ENCODE measurements at regions not wholly inside any gene's neighbourhood (a gene's known extent, or its start where the extent isn't known, plus 50 kb on each side); places are given as distances from the start of the nearest gene placed in this dataset.

- DNase-seq, result no peak
Measured at GRCh38 chr5:123845356-123846100, 333.6 kb downstream of the CSNK1G3 start.

- DNase-seq, result no peak
Measured at GRCh38 chr5:123844873-123845272, 332.9 kb downstream of the CSNK1G3 start.

GRCh38 chr5:123835421-123835820 is 323.4 kb downstream of the CSNK1G3 start:
- no peak for DNase-seq

DNA sequence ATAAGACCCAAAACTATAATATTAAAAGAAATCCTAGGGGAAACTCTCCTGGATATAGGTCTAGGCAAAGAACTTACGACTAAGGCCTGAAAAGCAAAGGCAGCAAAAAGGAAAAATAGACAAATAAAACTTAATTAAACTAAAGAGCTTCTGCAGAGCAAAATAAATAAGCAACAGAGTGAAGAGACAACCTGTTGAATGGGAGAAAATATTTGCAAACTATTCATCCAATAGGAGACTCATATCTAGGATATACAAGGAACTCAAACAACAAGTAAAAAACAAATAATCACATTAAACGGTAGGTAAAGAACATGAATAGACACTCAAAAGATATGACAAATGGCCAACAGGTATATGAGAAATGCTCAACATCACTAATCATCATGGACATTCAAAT is 318.6 kb downstream of the CSNK1G3 start:
- no peak for DNase-seq

DNA sequence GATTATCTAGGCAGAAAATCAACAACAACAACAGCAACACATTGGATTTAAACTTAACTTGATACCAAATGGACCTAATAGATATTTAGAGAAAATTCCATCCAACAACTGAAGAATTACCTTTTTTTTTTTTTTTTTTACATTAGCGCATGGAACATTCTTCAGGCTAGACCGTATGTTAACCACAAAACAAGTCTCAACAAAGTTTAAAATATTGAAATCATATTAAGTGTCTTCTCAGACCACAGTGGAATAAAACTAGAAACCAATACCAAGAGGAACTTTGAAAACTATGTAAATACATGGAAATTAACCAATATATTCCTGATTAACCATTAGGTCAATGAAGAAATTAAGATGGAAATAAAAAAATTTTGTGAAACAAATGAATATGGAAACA is 315.8 kb downstream of the CSNK1G3 start:
- no peak for DNase-seq

DNA sequence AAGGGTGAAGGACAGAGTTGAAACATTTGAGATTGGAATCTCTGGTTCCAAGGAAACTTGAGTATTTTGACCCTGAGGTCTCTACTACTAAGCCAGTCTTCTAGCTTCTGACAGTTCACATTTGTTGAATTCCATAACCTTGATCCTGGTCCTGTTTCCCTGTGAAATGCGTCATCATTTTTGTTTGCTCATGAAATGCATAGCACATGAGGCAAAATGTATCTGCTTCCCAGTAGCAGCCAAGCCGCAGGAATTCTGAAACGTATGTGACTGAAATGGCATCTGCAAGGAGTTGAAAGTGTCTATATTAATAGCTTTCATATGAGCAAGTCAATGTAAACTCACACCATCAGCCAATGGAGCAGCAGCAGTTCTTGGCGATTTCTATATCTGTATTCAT is 307.9 kb downstream of the CSNK1G3 start:
- no peak for DNase-seq

DNA sequence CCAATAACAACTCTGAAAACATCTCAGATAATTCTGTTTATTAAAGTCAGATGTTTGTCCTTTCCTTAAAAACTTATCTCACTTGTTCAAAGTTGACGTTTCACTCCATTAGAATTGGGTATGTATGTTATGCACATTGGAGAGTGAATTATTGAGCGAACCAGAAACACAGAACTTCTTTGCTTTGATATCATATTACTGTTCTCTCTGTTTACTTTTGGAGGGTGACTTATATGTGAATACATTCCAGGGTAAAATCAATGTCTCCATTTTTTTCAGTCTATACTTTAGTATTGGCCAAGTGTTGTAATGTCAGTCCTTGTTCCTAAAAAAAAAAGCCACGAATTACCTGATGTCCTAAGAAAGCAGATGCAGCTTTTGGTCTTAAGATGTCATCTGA is 307.4 kb downstream of the CSNK1G3 start:
- no peak for DNase-seq

DNA sequence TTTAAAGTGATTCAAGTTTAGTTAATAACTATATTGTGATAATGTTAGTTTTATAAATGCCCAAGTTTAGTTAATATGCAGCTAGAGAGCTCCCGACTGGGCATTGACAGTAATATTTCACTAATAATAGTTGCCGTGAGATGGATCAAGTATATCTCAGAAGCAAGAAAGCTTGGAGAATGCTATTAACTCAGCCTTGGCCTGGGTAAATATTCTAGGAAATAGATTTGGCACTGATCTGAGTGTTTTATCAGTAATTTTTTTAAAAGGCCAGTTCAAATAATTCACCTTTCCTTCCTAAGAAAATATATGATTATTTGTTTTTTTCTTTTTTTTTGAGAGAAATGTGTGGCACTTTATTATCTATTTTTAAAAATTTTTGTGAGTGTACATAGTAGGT is 305.3 kb downstream of the CSNK1G3 start:
- DNase-seq, result no peak

GRCh38 chr5:123814801-123815470 is 303.0 kb downstream of the CSNK1G3 start:
- DNase-seq, result no peak

DNA sequence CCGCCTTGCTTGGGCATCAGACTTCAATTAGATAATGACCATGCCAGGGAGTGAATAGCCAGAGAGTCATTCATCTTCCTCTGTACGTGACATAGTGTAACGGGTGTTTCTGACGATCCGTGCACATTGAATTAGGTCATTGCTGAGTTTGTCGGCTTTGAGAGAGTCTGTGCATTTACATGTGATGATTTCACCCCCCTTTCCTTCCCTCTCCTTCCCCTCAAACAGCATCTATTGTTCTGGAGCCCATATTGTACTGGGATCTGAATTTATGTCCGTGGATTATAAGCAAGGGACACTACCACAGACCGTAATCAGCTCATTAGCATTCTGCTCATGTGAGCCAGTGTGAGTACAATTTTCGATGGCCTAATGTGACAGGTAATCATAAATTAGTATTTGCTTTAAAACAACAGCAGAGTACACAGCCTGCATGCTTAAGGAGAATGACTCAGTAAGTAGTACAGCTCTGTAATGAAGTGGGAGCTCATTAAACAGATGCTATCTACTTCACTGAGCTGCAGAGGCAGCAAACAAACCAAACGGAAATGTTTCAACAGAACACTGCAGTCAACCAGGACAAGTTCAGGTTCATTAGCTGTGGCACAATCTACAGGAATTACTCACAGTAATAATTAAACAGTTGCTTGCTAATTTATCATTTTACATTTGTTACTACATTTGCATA is 302.1 kb downstream of the CSNK1G3 start:
- no peak for DNase-seq

- DNase-seq, result no peak
Measured at GRCh38 chr5:123813264-123813663, 301.3 kb downstream of the CSNK1G3 start.

DNA sequence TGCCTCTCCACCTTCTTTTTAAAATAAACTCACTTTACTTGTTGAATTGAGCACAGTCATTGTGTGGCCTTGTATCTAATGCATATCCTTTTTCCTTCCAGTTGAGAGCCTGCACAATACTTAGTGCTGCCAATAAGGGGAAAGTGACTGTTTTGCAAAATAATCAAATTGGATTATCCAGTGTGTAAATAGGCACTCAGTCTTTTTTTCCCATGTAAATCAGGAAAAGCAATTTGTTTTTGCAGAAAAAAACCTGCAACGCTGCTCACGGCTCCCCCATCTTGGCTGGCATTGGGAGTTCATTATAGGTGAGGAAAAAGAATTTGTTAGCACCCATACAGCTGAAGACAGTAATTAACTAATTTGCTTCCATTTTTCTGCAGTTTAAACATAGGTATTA is 299.9 kb downstream of the CSNK1G3 start:
- no peak for DNase-seq

- DNase-seq, result no peak
Measured at GRCh38 chr5:123810746-123811340, 298.9 kb downstream of the CSNK1G3 start.

- DNase-seq, result no peak
Measured at GRCh38 chr5:123810253-123810652, 298.3 kb downstream of the CSNK1G3 start.

DNA sequence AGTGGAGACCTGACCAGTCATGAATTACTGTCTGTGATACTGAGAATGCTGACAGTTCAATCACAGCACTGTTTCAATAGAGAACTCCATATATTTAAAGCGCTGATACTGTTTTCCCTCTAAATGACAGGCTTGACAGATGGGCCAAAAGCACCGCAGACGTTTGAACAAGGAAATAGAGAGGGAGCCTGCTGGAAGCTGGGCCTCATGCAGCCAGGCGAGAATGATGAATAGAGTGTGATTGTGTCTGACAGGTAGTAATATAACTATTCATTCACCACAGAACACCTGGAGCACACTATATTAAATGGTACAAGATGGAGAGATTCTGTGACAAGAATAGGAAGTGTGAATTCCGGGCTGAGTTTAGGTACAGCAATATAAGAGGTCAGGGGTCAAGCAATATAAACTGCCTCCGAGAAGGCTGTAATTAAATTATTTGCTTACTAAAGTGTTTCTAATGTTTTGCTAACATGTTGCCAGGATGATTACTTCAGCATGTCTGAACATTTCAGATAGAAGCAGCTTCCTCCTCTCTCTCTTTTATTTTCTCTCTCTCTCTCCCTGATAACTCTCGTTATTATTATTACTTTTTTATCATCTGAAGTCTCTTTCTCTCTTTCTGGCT is 297.7 kb downstream of the CSNK1G3 start:
- DNase-seq, result no peak

- no peak for DNase-seq
Measured at GRCh38 chr5:123808461-123809380, 296.7 kb downstream of the CSNK1G3 start.

GRCh38 chr5:123807177-123807945 is 295.4 kb downstream of the CSNK1G3 start:
- no peak for DNase-seq

GRCh38 chr5:123806644-123807043 is 294.7 kb downstream of the CSNK1G3 start:
- no peak for DNase-seq

DNA sequence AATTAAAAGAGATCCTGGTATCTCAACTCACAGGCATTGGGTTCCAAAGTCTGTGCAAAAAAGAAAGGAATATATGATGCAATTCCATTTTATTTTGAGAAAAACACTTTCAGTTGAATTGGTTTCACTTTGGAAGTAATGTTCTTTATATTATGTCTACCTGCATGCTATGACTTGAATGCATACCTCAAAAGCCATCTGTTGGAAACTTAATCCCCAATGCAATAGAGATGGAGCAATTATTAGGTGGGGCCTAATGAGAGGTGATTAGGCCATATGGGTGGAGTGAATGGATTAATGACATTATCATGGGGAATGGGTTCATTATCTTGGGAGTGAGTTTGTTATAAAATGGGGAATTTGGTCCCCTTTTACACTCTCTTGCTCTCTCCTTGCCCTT is 293.3 kb downstream of the CSNK1G3 start:
- no peak for DNase-seq

GRCh38 chr5:123803359-123803758 is 291.4 kb downstream of the CSNK1G3 start:
- no peak for DNase-seq

GRCh38 chr5:123802298-123802951 is 290.4 kb downstream of the CSNK1G3 start:
- DNase-seq, result no peak

Measured in left hindlimb (tissue), 1 donor.